Heart right ventricle (tissue), 16 donors: ENCODE measurements at regions not wholly inside any gene's neighbourhood (a gene's known extent, or its start where the extent isn't known, plus 50 kb on each side); places are given as distances from the start of the nearest gene placed in this dataset.

Source experiments
- ATAC-seq, 8 donors: fragments of 200-7000 bp; cut with Tn5 transposase; one replicate each; pipeline ENCODE4 v1.9.1; 2020; ENCODE audit warnings: mild to moderate bottlenecking in 8 of 8, moderate library complexity in 8 of 8, moderate number of reproducible peaks in 1 of 8
- DNase-seq, 2 donors: peaks; one replicate each; pipeline ENCODE4 v3.0.0-alpha.2; 2020
- H3K27ac ChIP-seq, 10 donors: fragments of 200-600 bp; sonication (generic) in 2 of 10; one replicate each; pipeline versions ENCODE4 v1.5.0 to v1.8.0; 2020 to 2022; ENCODE audit warnings: mild to moderate bottlenecking in 3 of 10
- H3K27me3 ChIP-seq, 7 donors: fragments of 200-600 bp; one replicate each; pipeline ENCODE4 v1.8.0; 2021 to 2022; ENCODE audit warnings: mild to moderate bottlenecking in 2 of 7
- H3K36me3 ChIP-seq, 9 donors: fragments of 200-600 bp; sonication (generic) in 1 of 9; one replicate each; pipeline versions ENCODE4 v1.5.0 to v1.8.0; 2020 to 2022; ENCODE audit warnings: mild to moderate bottlenecking in 2 of 9
- H3K4me1 ChIP-seq, 9 donors: fragments of 200-600 bp; sonication (generic) in 1 of 9; one replicate each; pipeline versions ENCODE4 v1.5.0 to v1.8.0; 2020 to 2022; ENCODE audit warnings: mild to moderate bottlenecking in 4 of 9
- H3K4me3 ChIP-seq, 10 donors: fragments of 200-600 bp; sonication (generic) in 2 of 10; one replicate each; pipeline versions ENCODE4 v1.5.0 to v1.8.0; 2020 to 2022; ENCODE audit warnings: mild to moderate bottlenecking in 7 of 10, moderate library complexity in 2 of 10
- H3K9me3 ChIP-seq, 11 donors: fragments of 200-600 bp in 10 of 11; sonication (generic) in 2 of 11; one replicate each; pipeline versions ENCODE4 v1.5.0 to v1.8.0; 2013 to 2022; ENCODE audit warnings: mild to moderate bottlenecking in 2 of 11, control low read depth in 1 of 11, moderate library complexity in 1 of 11
- WGBS, 2 donors: extraction: QIAGEN DNeasy Blood & Tissue Kit; methylation state at CpG; one replicate each; pipeline ENCODE4 v1.1.7; 2013; ENCODE audit warnings: inconsistent platforms in 1 of 2; 5-methylcytosine and 5-hydroxymethylcytosine counted together
- intact Hi-C, 10 donors: fragments of 100-400 bp; cut with DNase I; formaldehyde crosslinking; loops; one replicate each; pipeline versions ENCODE4 v1.11.1 to v1.14.2; 2022
- TF ChIP-seq, protein P1 (sequence below), 9 donors: fragments of 200-600 bp; sonication (generic) in 2 of 9; IDR thresholded peaks; one replicate each; pipeline versions ENCODE4 v1.5.0 to v1.8.0; 2021 to 2022; ENCODE audit warnings: antibody characterized with exemption in 9 of 9, mild to moderate bottlenecking in 5 of 9, moderate library complexity in 1 of 9
- donor health status: Arrhythmogenic right ventricular cardiomyopathy.
- donor health status: ischemic (EF 13 %, LVEDD 7.1; RV severe dilation, severe dysfunction).
- donor health status: healthy with polysubstance abuse.
- donor health status: DM: no; HTN: yes; CAD: no.
- donor health status: DM: no; HTN: no; CAD: no.
- donor health status: ischemic (EF 25% LVEDD 6.9; RV normal size, moderate dysfunction).
- donor health status: ischemic (EF 25% LVEDD 5.7; RV mildly dilated, moderate dysfunction).
- donor health status: healthy.
- donor health status: DM: yes; HTN: yes; CAD: no.
- donor health status: Ischemic cardiomyopathy.
- donor health status: ischemic (EF 35%, LVEDD 5.7; RV mildly dilated, moderate dysfunction).
- donor health status: nonischemic (EF 11% LVEDD 7.7; RV severe dilation, severe dysfunction).
- donor health status: DM: yes; HTN: yes; CAD: no.
- donor health status: PGD.
- donor health status: ischemic (EF 29% LVEDD 5.4; RV normal size, mild dysfunction).
- donor health status: nonischemic (EF 23%, LVEDD 6.1; RV moderate dilation, normal function).

- no peak for ATAC-seq
- intact Hi-C loops, result no loop called here
- no peak for DNase-seq
- Histone ChIP-seq H3K27me3 (peaks cover 0 to 10% (median 0%) of the 10 kb centered on the region in 7 donors), H3K4me1 (no peaks in the 10 kb centered on the region), H3K27ac (no peak overlapping the region), H3K9me3 (no peaks in the 10 kb centered on the region), H3K36me3 (no peaks in the 10 kb centered on the region), H3K4me3 (no peak overlapping the region)
- 72 to 75% methylated on average over 11 of the region's 11 CpGs for WGBS, 2 donors
- TF ChIP-seq, protein P1, sequence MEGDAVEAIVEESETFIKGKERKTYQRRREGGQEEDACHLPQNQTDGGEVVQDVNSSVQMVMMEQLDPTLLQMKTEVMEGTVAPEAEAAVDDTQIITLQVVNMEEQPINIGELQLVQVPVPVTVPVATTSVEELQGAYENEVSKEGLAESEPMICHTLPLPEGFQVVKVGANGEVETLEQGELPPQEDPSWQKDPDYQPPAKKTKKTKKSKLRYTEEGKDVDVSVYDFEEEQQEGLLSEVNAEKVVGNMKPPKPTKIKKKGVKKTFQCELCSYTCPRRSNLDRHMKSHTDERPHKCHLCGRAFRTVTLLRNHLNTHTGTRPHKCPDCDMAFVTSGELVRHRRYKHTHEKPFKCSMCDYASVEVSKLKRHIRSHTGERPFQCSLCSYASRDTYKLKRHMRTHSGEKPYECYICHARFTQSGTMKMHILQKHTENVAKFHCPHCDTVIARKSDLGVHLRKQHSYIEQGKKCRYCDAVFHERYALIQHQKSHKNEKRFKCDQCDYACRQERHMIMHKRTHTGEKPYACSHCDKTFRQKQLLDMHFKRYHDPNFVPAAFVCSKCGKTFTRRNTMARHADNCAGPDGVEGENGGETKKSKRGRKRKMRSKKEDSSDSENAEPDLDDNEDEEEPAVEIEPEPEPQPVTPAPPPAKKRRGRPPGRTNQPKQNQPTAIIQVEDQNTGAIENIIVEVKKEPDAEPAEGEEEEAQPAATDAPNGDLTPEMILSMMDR (IDR thresholded peaks at IDR 0.05), result no peak
These were observed 222.3 kb downstream of the BARHL2 start for GRCh38 chr1:90494748-90495282.

DNA sequence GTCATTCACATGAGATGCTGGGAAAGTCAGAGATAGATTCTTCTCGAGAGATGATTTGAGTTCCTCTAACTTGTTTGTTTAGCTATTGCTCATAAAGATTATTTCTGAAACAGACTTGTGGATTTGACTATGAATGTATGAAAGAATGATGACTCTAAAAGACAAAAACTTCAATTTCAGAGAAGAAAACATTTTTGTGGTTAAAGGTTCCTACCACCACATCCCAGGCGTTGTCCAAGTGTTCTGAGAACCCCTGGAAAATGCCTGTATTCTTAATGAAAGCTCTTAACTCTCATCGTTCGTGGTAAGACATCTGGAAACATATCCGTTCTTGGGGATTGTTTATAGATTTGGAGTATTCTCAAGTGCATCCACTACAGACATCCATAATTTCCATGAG lies 228.7 kb downstream of the BARHL2 start:
- Histone ChIP-seq H3K9me3 (no peaks in the 10 kb centered on the region), H3K27me3 (no peaks in the 10 kb centered on the region), H3K27ac (no peak overlapping the region), H3K4me1 (no peaks in the 10 kb centered on the region), H3K4me3 (no peak overlapping the region), H3K36me3 (no peaks in the 10 kb centered on the region)
- TF ChIP-seq, protein P1 (IDR thresholded peaks at IDR 0.05), result no peak
- intact Hi-C loops, result no loop called here
- DNase-seq (no peak), ATAC-seq (no peak)
- WGBS, 2 donors, result 69 to 70% methylated on average over 5 of the region's 5 CpGs

DNA sequence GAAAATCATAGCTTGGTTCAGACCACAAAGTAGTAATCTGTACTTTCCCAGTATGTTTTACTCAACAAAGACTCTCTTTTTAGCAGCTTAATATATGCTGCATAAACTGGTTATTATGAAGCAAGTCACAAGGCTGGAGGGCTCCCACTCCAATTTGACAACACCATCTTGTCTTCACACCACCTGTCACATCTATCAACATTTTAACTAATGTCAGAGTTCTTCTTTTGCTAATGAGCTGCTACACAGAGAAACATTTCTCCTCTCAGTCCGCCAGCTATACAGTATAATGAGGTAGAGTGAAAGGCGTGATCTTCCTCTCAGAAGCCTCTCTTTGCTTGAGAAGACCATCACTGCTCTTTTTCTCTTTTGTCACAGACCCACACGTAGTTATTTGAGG lies 230.1 kb downstream of the BARHL2 start:
- ATAC-seq, result no peak
- TF ChIP-seq, protein P1 (IDR thresholded peaks at IDR 0.05), result no peak
- intact Hi-C loops, result no loop called here
- no peaks in the 10 kb centered on the region for H3K36me3 ChIP-seq
- no peak for DNase-seq
- H3K4me1 ChIP-seq, result no peaks in the 10 kb centered on the region
- no peaks in the 10 kb centered on the region for H3K27me3 ChIP-seq
- no peak overlapping the region for H3K4me3 ChIP-seq
- 66 to 82% methylated on average over 3 of the region's 3 CpGs for WGBS, 2 donors
- no peaks in the 10 kb centered on the region for H3K9me3 ChIP-seq
- no peak overlapping the region for H3K27ac ChIP-seq

GRCh38 chr1:90486134-90486824 lies 230.8 kb downstream of the BARHL2 start:
- Histone ChIP-seq H3K36me3 (no peaks in the 10 kb centered on the region), H3K9me3 (no peaks in the 10 kb centered on the region), H3K4me1 (no peaks in the 10 kb centered on the region), H3K27ac (no peak overlapping the region), H3K4me3 (no peak overlapping the region), H3K27me3 (no peaks in the 10 kb centered on the region)
- TF ChIP-seq, protein P1 (IDR thresholded peaks at IDR 0.05), result no peak
- ATAC-seq (no peak), DNase-seq (no peak)
- intact Hi-C loops, result no loop called here
- WGBS, 2 donors, result 81 to 89% methylated on average over 1 of the region's 1 CpG
